ENCODE measurements at regions not wholly inside any gene's neighbourhood (a gene's known extent, or its start where the extent isn't known, plus 50 kb on each side); places are given as distances from the start of the nearest gene placed in this dataset.

DNA sequence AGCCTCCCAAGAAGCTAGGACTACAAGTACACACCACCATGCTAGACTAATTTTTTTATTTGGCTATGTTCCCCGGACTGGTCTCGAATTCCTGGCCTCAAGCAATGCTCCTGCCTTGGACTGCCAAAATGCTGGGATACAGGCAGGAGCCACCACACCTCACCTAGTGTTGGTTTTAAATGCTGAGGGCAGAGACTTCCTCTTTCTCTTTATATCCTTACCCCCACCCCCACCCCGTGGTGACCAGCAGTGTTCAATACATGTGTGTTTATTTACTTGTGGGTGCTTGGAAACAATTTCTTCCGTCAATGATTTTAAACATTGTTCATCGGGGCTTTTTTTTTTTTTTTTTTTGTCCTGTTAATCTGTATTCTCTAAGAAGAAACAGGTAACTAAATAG is 158.9 kb downstream of the ZBTB18 start:
- no peak for TF ChIP-seq CTCF (conservative IDR thresholded peaks at IDR 0.05)
- no peak for TF ChIP-seq EZH2 (IDR thresholded peaks at IDR 0.05; ENCODE audit: low read depth)

All from PC-9 (cell line).